ENCODE measurements at regions not wholly inside any gene's neighbourhood (a gene's known extent, or its start where the extent isn't known, plus 50 kb on each side); places are given as distances from the start of the nearest gene placed in this dataset.

GRCh38 chr9:16154521-16155078 is 601.8 kb downstream of the CCDC171 start:
- Histone ChIP-seq H3K4me1 (ENCODE audit: control insufficient read depth in 1 of 2, insufficient read depth in 2 of 2, low read length in 2 of 2) (peaks cover 0 to 9% of the 10 kb centered on the region in 2 experiments; a peak in 1 of 4 replicates), H3K9me2 (ENCODE audit: insufficient read depth) (no peaks in the 10 kb centered on the region), H3K4me2 (ENCODE audit: low read length) (peak overlapping the region; percentile 55), H3K27ac (ENCODE audit: low read depth, low read length) (no peak overlapping the region), H3K36me3 (ENCODE audit: control insufficient read depth in 1 of 2, insufficient read depth in 2 of 2, low read length in 2 of 2) (no peaks in the 10 kb centered on the region), H3K9ac (ENCODE audit: low read length) (no peak overlapping the region), H3K9me3 (ENCODE audit: control insufficient read depth in 1 of 2, insufficient read depth in 1 of 2, low read depth in 1 of 2, low read length in 2 of 2) (no peaks in the 10 kb centered on the region), H3K4me3 (replicated peaks in 1 of 2; ENCODE audit: low read depth in 1 of 2, low read length in 2 of 2) (no peak overlapping the region), H4K20me1 (ENCODE audit: insufficient read depth) (no peaks in the 10 kb centered on the region), H3K79me2 (ENCODE audit: insufficient read depth, low read length) (no peaks in the 10 kb centered on the region), H3K27me3 (ENCODE audit: insufficient read depth, low read length) (no peaks in the 10 kb centered on the region), H2AFZ (ENCODE audit: low read depth, low read length, poor library complexity, severe bottlenecking) (peak overlapping the region; percentile 78)
- intact Hi-C loops (cut with micrococcal nuclease): no loop called here
- ChIA-PET POLR2A (no interaction called here), CTCF (no interaction called here), RAD21 (ENCODE audit: low non-redundant PET in 1 of 2, low total read pairs in 2 of 2, uncharacterized antibody in 2 of 2, unreplicated experiment in 2 of 2) (no interaction called here)
- peak; percentile 98 for ATAC-seq
- no TSS peak for BruUV-seq (replicated peaks)
- TF ChIP-seq CBX3 (IDR thresholded peaks at IDR 0.05; ENCODE audit: low read depth) (no peak), RAD21 (IDR thresholded peaks at IDR 0.05; ENCODE audit: low read depth) (peak; percentile 30; the same call in 1 of the 2 replicates), EZH2 (IDR thresholded peaks at IDR 0.05) (no peak)
- TF ChIP-seq, protein P1, sequence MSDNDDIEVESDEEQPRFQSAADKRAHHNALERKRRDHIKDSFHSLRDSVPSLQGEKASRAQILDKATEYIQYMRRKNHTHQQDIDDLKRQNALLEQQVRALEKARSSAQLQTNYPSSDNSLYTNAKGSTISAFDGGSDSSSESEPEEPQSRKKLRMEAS (IDR thresholded peaks at IDR 0.05): peak; percentile 54
- TF ChIP-seq, protein P2, sequence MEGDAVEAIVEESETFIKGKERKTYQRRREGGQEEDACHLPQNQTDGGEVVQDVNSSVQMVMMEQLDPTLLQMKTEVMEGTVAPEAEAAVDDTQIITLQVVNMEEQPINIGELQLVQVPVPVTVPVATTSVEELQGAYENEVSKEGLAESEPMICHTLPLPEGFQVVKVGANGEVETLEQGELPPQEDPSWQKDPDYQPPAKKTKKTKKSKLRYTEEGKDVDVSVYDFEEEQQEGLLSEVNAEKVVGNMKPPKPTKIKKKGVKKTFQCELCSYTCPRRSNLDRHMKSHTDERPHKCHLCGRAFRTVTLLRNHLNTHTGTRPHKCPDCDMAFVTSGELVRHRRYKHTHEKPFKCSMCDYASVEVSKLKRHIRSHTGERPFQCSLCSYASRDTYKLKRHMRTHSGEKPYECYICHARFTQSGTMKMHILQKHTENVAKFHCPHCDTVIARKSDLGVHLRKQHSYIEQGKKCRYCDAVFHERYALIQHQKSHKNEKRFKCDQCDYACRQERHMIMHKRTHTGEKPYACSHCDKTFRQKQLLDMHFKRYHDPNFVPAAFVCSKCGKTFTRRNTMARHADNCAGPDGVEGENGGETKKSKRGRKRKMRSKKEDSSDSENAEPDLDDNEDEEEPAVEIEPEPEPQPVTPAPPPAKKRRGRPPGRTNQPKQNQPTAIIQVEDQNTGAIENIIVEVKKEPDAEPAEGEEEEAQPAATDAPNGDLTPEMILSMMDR (IDR thresholded peaks at IDR 0.05 in 2 of 3, conservative IDR thresholded peaks at IDR 0.05 in 1 of 3; ENCODE audit: borderline replicate concordance in 1 of 3, insufficient read depth in 1 of 3, low read depth in 2 of 3, low read length in 2 of 3): peak; percentile 3 to 44 (median 40); a peak in 4 of 6 replicates
- DNase-seq (ENCODE audit: low read depth, low spot score): no peak

DNA sequence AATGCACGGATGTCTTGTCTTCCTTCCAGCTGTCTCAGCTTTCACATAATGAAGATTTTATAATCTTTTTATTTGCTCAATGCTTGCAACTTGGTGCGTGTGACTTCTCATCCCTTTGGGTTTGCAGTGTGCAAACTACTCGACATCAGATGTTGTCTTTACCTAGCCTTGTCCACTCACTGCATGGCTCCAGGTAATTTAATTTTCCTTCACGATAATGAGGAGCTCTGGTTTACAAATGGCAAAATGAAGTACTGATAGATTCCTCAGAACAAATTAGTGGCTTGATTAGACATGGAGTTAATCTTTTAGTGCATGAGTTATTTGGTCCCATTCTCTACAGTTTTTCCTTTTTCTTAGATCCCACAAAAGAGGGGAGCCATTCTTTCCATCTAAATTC is 603.0 kb downstream of the CCDC171 start:
- H3K27me3 ChIP-seq (ENCODE audit: insufficient read depth, low read length): no peaks in the 10 kb centered on the region
- no peaks in the 10 kb centered on the region for H3K9me3 ChIP-seq (ENCODE audit: control insufficient read depth in 1 of 2, insufficient read depth in 1 of 2, low read depth in 1 of 2, low read length in 2 of 2)
- no peak overlapping the region for H3K4me3 ChIP-seq (replicated peaks in 1 of 2; ENCODE audit: low read depth in 1 of 2, low read length in 2 of 2)
- no peaks in the 10 kb centered on the region for H3K79me2 ChIP-seq (ENCODE audit: insufficient read depth, low read length)
- H3K9ac ChIP-seq (ENCODE audit: low read length): no peak overlapping the region
- ATAC-seq: no peak
- H4K20me1 ChIP-seq (ENCODE audit: insufficient read depth): no peaks in the 10 kb centered on the region
- no peak overlapping the region for H3K27ac ChIP-seq (ENCODE audit: low read depth, low read length)
- intact Hi-C loops (cut with micrococcal nuclease): no loop called here
- H3K4me1 ChIP-seq (ENCODE audit: control insufficient read depth in 1 of 2, insufficient read depth in 2 of 2, low read length in 2 of 2): peaks cover 0 to 9% of the 10 kb centered on the region in 2 experiments; a peak in 1 of 4 replicates
- no peaks in the 10 kb centered on the region for H3K9me2 ChIP-seq (ENCODE audit: insufficient read depth)
- ChIA-PET POLR2A (no interaction called here), CTCF (no interaction called here), RAD21 (ENCODE audit: low non-redundant PET in 1 of 2, low total read pairs in 2 of 2, uncharacterized antibody in 2 of 2, unreplicated experiment in 2 of 2) (no interaction called here)
- BruUV-seq (replicated peaks): no TSS peak
- no peak overlapping the region for H2AFZ ChIP-seq (ENCODE audit: low read depth, low read length, poor library complexity, severe bottlenecking)
- no peak for DNase-seq (ENCODE audit: low read depth, low spot score)
- no peak overlapping the region for H3K4me2 ChIP-seq (ENCODE audit: low read length)
- H3K36me3 ChIP-seq (ENCODE audit: control insufficient read depth in 1 of 2, insufficient read depth in 2 of 2, low read length in 2 of 2): no peaks in the 10 kb centered on the region
- TF ChIP-seq POLR2AphosphoS5 (IDR thresholded peaks at IDR 0.05; ENCODE audit: low read depth, low read length): no peak
- no peak for TF ChIP-seq ATF3 (IDR thresholded peaks at IDR 0.05)
- TF ChIP-seq, protein P2 (IDR thresholded peaks at IDR 0.05 in 2 of 3, conservative IDR thresholded peaks at IDR 0.05 in 1 of 3; ENCODE audit: borderline replicate concordance in 1 of 3, insufficient read depth in 1 of 3, low read depth in 2 of 3, low read length in 2 of 3): no peak
- no peak for TF ChIP-seq TCF7L2 (IDR thresholded peaks at IDR 0.05; ENCODE audit: borderline replicate concordance, extremely low read depth, insufficient read depth, insufficient read length)
- no peak for TF ChIP-seq JUND (IDR thresholded peaks at IDR 0.05)
- TF ChIP-seq EGR1 (IDR thresholded peaks at IDR 0.05; ENCODE audit: low read depth): no peak
- no peak for TF ChIP-seq SP1 (IDR thresholded peaks at IDR 0.05; ENCODE audit: low read depth)
- TF ChIP-seq, protein P1 (IDR thresholded peaks at IDR 0.05): no peak
- no peak for TF ChIP-seq EZH2phosphoT487 (IDR thresholded peaks at IDR 0.05; ENCODE audit: borderline replicate concordance)
- no peak for TF ChIP-seq CEBPB (IDR thresholded peaks at IDR 0.05; ENCODE audit: low read depth)
- TF ChIP-seq SIN3A (IDR thresholded peaks at IDR 0.05; ENCODE audit: low read depth): no peak
- TF ChIP-seq EZH2 (IDR thresholded peaks at IDR 0.05): no peak
- no peak for TF ChIP-seq CBX3 (IDR thresholded peaks at IDR 0.05; ENCODE audit: low read depth)
